ENCODE measurements at regions not wholly inside any gene's neighbourhood (a gene's known extent, or its start where the extent isn't known, plus 50 kb on each side); places are given as distances from the start of the nearest gene placed in this dataset.

DNA sequence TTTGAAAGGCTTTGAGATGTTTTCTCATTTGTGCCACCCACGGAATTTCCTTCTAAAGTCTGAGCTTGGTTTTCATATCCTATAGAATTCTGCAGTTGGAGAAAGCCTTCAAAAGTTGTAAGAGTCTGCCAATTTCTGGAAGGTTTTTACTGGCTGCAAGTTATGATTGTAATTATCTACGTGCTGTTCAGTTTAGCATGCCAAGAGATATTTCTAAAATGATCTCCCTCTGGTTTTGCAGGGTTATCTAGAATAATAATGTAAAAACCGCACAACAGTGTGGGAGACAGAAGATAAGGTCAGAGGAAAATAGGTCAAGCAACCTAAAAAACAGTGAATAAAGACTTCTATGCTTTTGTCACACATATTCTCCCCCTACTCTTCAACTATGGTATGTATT, 69.3 kb downstream of the MTERF1 start:
- no peaks in the 10 kb centered on the region for H3K4me1 ChIP-seq (ENCODE audit: low read depth, poor library complexity, severe bottlenecking)
- H2AFZ ChIP-seq (ENCODE audit: low read depth) = no peak overlapping the region
- H3K4me2 ChIP-seq = no peak overlapping the region
- no peak overlapping the region for H3K4me3 ChIP-seq (IDR thresholded peaks at IDR 0.05; ENCODE audit: insufficient read depth, low read depth, low read length)
- no peak overlapping the region for H3K9ac ChIP-seq
- no peak overlapping the region for H3K27ac ChIP-seq
- no peaks in the 10 kb centered on the region for H3K36me3 ChIP-seq (ENCODE audit: insufficient read depth)
- H3K79me2 ChIP-seq (ENCODE audit: insufficient read depth, low read depth) = no peaks in the 10 kb centered on the region
- H3K27me3 ChIP-seq (ENCODE audit: insufficient read depth, low read depth) = no peaks in the 10 kb centered on the region
- TF ChIP-seq, protein P1, sequence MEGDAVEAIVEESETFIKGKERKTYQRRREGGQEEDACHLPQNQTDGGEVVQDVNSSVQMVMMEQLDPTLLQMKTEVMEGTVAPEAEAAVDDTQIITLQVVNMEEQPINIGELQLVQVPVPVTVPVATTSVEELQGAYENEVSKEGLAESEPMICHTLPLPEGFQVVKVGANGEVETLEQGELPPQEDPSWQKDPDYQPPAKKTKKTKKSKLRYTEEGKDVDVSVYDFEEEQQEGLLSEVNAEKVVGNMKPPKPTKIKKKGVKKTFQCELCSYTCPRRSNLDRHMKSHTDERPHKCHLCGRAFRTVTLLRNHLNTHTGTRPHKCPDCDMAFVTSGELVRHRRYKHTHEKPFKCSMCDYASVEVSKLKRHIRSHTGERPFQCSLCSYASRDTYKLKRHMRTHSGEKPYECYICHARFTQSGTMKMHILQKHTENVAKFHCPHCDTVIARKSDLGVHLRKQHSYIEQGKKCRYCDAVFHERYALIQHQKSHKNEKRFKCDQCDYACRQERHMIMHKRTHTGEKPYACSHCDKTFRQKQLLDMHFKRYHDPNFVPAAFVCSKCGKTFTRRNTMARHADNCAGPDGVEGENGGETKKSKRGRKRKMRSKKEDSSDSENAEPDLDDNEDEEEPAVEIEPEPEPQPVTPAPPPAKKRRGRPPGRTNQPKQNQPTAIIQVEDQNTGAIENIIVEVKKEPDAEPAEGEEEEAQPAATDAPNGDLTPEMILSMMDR (conservative IDR thresholded peaks at IDR 0.05; ENCODE audit: low read depth, low read length) = no peak
- H4K20me1 ChIP-seq (ENCODE audit: insufficient read depth) = no peaks in the 10 kb centered on the region

DNA sequence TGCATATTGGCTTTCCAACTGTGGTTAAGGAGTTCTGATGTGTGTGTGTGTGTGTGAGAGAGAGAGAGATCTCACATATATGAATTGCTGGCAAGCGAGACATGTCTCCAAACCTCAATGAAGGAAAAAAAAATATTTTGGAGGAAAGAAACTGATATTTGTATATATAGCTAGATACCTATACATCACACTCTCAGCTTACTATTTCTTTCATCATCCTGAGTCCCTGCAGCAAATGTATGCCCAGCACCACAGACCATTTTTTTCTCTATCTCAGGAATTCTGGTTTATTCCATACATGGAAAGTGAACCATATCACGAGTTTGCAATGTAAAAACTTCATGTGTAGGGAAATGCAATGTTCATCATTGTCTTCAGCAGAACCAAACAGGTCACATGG, 68.9 kb downstream of the MTERF1 start:
- no peaks in the 10 kb centered on the region for H3K36me3 ChIP-seq (ENCODE audit: insufficient read depth)
- no peak overlapping the region for H3K4me2 ChIP-seq

DNA sequence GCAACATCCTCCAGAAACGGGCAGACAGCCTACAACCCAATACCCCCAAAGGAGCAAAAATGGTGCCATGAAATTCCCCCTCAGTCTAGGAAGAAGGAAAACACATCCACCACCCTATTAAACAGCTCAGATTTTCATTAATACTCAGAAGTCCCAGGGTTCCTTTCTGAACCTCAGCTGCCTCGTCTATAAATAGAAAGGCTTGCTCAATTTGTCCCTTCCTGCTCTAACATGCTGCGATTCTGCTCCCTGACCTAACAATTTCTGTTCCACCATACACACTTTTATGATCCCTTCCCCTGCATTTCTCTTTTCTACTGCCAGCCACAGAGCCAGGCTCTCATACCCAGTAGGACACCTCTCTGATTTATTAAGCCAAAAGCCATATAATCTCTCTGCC, 68.1 kb downstream of the MTERF1 start:
- Histone ChIP-seq H2AFZ (ENCODE audit: low read depth) (no peak overlapping the region), H3K79me2 (ENCODE audit: insufficient read depth, low read depth) (no peaks in the 10 kb centered on the region), H3K4me1 (ENCODE audit: low read depth, poor library complexity, severe bottlenecking) (no peaks in the 10 kb centered on the region), H3K27ac (no peak overlapping the region), H3K4me2 (no peak overlapping the region), H3K36me3 (ENCODE audit: insufficient read depth) (no peaks in the 10 kb centered on the region), H4K20me1 (ENCODE audit: insufficient read depth) (no peaks in the 10 kb centered on the region), H3K27me3 (ENCODE audit: insufficient read depth, low read depth) (no peaks in the 10 kb centered on the region), H3K9ac (no peak overlapping the region), H3K4me3 (IDR thresholded peaks at IDR 0.05; ENCODE audit: insufficient read depth, low read depth, low read length) (no peak overlapping the region)
- TF ChIP-seq, protein P1 (conservative IDR thresholded peaks at IDR 0.05; ENCODE audit: low read depth, low read length) = no peak

More for the DNA sequence above, 68.9 kb downstream of the MTERF1 start:
- no peaks in the 10 kb centered on the region for H4K20me1 ChIP-seq (ENCODE audit: insufficient read depth)
- no peaks in the 10 kb centered on the region for H3K79me2 ChIP-seq (ENCODE audit: insufficient read depth, low read depth)
- TF ChIP-seq, protein P1 (conservative IDR thresholded peaks at IDR 0.05; ENCODE audit: low read depth, low read length) = no peak
- H2AFZ ChIP-seq (ENCODE audit: low read depth) = no peak overlapping the region
- no peak overlapping the region for H3K4me3 ChIP-seq (IDR thresholded peaks at IDR 0.05; ENCODE audit: insufficient read depth, low read depth, low read length)
- no peak overlapping the region for H3K27ac ChIP-seq
- no peak overlapping the region for H3K9ac ChIP-seq
- no peaks in the 10 kb centered on the region for H3K27me3 ChIP-seq (ENCODE audit: insufficient read depth, low read depth)
- H3K4me1 ChIP-seq (ENCODE audit: low read depth, poor library complexity, severe bottlenecking) = no peaks in the 10 kb centered on the region

DNA sequence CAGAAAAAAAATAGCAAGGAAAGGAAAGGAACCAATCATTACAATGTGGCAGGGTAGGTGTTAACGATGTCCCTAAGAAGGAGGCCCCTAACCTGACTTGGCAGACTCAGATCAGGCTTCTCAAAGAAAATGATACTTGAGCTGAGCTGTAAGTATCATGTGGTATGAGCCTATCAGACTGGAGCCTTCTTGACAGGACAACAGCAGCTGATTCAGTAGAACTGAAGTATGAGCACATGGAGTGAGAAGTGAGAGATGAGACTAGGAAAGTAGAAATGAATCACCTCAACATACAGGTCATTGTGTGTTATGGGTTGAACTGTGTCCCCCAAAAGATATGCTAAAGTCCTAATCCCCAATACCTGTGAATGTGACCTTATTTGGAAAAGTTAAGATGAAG, 66.3 kb downstream of the MTERF1 start:
- Histone ChIP-seq H3K4me1 (ENCODE audit: low read depth, poor library complexity, severe bottlenecking) (no peaks in the 10 kb centered on the region), H3K4me3 (IDR thresholded peaks at IDR 0.05; ENCODE audit: insufficient read depth, low read depth, low read length) (no peak overlapping the region), H3K4me2 (no peak overlapping the region), H2AFZ (ENCODE audit: low read depth) (no peak overlapping the region), H3K27me3 (ENCODE audit: insufficient read depth, low read depth) (no peaks in the 10 kb centered on the region), H3K9ac (no peak overlapping the region), H3K27ac (no peak overlapping the region), H3K79me2 (ENCODE audit: insufficient read depth, low read depth) (no peaks in the 10 kb centered on the region), H3K36me3 (ENCODE audit: insufficient read depth) (no peaks in the 10 kb centered on the region), H4K20me1 (ENCODE audit: insufficient read depth) (no peaks in the 10 kb centered on the region)
- TF ChIP-seq, protein P1 (conservative IDR thresholded peaks at IDR 0.05; ENCODE audit: low read depth, low read length) = no peak

Measured in KMS-11 (cell line).